HUDEP-2 (cell line): ENCODE measurements at regions not wholly inside any gene's neighbourhood (a gene's known extent, or its start where the extent isn't known, plus 50 kb on each side); places are given as distances from the start of the nearest gene placed in this dataset.
A peak's percentile ranks its signal among the peaks of the same experiment; 100 is the strongest.
"Not testable (repeated sequence)": the region's sequence is repeated elsewhere in the genome, so short reads cannot be mapped to it uniquely, and the experiment has no call there.

Source experiments
- DNase-seq, 76 experiments: peaks; one replicate each; lab custom pipeline; 2025; ENCODE audit not compliant: unreplicated experiment in 76 of 76; lab: John Stamatoyannopoulos, UW

DNA sequence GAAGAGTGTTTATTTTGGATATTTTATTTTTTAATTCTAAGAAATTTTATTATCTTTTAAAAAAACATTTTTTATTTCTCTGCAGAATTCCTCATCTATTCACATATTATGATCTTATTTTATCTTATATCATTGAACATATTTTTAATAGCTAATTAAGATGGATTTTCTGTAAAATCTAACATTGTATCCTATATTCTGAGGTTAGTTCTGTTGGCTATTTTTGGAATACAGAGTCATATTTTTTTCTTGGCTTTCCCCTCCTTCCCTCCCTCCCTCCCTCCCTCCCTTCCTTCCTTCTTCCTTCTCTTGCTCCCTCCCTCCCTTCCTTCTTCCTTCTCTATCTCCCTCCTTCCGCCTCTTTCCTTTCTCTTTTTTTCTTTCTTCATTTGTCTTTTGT is 2326.6 kb upstream of the RAG2 start:
- DNase-seq: no peak

DNA sequence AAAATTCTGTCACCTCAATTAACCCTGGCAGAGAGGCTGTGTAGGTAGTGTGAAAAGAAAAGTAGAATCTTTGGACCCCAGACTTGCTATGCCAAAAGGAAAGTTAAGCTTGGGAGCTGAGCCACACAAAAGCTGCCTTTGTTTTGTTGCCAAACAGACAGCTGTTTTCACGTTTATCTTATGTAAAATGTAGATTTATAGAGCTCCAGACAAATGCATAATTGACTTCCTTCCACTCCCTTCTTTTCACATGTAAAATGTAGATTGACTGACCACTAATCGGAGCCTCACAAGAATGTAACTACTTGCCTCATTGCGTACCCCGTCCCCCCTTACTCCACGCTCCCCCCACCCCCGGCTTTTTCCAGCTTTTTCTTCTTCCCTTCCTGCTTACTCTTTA is 2302.2 kb upstream of the RAG2 start:
- no peak for DNase-seq

- DNase-seq: not testable (repeated sequence)
Observed at GRCh38 chr11:38894201-38894600, 2296.2 kb upstream of the RAG2 start.

GRCh38 chr11:38884145-38884865 is 2286.3 kb upstream of the RAG2 start:
- DNase-seq: no peak

GRCh38 chr11:38867338-38867737 is 2269.3 kb upstream of the RAG2 start:
- DNase-seq: no peak

DNA sequence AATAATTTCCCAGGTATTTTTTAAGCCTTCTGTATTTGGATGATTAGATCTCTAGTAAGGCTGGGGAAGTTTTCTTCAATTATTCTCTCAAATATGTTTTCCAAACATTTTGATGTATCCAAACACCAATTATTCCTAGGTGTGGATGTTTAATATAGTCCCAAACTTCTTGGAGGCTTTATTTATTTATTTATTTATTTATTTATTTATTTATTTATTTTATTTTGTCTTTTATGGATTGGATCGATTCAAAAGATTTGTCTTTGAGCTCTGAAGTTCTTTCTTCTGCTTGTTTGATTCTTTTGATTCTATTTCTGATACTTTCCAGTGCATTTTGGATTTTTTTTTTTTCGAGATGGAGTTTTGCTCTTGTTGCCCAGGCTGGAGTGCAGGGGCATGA is 2267.9 kb upstream of the RAG2 start:
- no peak for DNase-seq

- DNase-seq: no peak
Observed at GRCh38 chr11:38842991-38843390, 2245.0 kb upstream of the RAG2 start.

- no peak for DNase-seq
Observed at GRCh38 chr11:38839071-38839470, 2241.0 kb upstream of the RAG2 start.

GRCh38 chr11:38835966-38836365 is 2237.9 kb upstream of the RAG2 start:
- no peak for DNase-seq

- peak in 4 of 76 experiments; percentile 0 to 16 (median 8) for DNase-seq
Observed at GRCh38 chr11:38824573-38824972, 2226.5 kb upstream of the RAG2 start.

DNA sequence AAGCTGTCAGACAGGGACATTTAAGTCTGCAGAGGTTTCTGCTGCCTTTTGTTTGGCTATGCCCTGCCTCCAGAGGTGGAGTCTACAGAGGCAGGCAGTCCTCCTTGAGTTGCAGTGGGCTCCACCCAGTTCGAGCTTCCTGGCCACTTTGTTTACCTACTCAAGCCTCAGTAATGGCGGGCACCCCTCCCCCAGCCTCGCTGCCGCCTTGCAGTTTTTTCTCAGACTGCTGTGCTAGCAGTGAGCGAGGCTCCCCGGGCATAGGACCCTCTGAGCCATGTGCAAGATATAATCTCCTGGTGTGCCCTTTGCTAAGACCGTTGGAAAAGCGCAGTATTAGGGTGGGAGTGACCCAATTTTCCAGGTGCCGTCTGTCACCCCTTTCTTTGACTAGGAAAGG is 2223.8 kb upstream of the RAG2 start:
- DNase-seq: not testable (repeated sequence)

DNA sequence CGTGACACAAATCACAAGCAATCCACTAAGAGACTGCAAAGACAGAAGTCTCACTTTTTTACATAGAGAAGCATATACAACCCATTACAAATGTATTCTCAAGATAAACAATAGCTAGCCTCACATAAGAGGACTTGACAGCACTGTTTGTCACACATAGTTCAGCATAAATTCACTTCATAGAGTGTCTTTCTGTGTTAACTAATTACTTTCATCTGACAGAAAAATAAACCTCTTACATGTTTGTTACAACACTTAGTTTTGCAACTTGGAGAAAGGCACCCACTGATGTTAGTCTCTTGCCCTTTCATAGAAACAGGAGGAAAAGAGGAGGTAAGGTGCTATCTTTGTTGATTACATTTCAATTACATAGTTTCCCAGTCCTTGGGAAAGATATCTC is 2221.9 kb upstream of the RAG2 start:
- no peak for DNase-seq

- DNase-seq: no peak
Observed at GRCh38 chr11:38818720-38819119, 2220.7 kb upstream of the RAG2 start.

GRCh38 chr11:38814670-38815069 is 2216.6 kb upstream of the RAG2 start:
- DNase-seq: no peak

GRCh38 chr11:38809521-38809920 is 2211.5 kb upstream of the RAG2 start:
- DNase-seq: no peak

- no peak for DNase-seq
Observed at GRCh38 chr11:38796281-38796680, 2198.2 kb upstream of the RAG2 start.

DNA sequence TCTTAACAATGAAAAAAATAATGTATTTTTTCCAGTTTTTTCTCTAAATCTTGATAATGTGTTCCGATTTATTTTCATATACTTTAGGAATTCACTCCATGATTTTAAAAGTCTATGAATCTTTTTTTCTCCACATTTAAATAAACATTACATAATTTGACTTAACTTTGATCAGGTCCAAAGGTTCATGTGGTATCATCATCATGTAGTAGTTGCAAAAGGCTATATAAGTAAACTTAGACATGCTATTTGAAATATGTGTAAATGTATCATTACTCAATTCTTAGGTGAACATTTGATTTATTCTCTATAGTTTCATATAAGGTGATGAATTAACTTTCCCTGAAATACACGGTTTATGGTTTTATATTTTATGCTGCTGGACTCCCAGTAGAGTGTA is 2197.0 kb upstream of the RAG2 start:
- DNase-seq: no peak

- peak in 48 of 76 experiments; percentile 1 to 81 (median 46) for DNase-seq
Observed at GRCh38 chr11:38791346-38791961, 2193.4 kb upstream of the RAG2 start.

GRCh38 chr11:38788561-38788960 is 2190.5 kb upstream of the RAG2 start:
- no peak for DNase-seq

GRCh38 chr11:38784164-38784563 is 2186.1 kb upstream of the RAG2 start:
- no peak for DNase-seq

- no peak for DNase-seq
Observed at GRCh38 chr11:38766796-38767195, 2168.8 kb upstream of the RAG2 start.

GRCh38 chr11:38759394-38759793 is 2161.4 kb upstream of the RAG2 start:
- no peak for DNase-seq
